K562 (cell line): ENCODE measurements at regions not wholly inside any gene's neighbourhood (a gene's known extent, or its start where the extent isn't known, plus 50 kb on each side); places are given as distances from the start of the nearest gene placed in this dataset.
A peak's percentile ranks its signal among the peaks of the same experiment; 100 is the strongest.
"Not testable (repeated sequence)": the region's sequence is repeated elsewhere in the genome, so short reads cannot be mapped to it uniquely, and the experiment has no call there.

ENCODE experiments used
- ATAC-seq: fragments of 200-7000 bp; cut with Tn5 transposase; 3 replicates; pipeline ENCODE4 v1.9.1; 2020; ENCODE audit warnings: moderate library complexity
- BruUV-seq: library from RNA; stranded (reverse); fragments of 400-500 nt; replicated peaks from 2 replicates; lab custom pipeline; 2021; lab: Mats Ljungman, UMichigan
- CTCF ChIA-PET: fragments of 300-600 bp; formaldehyde crosslinking; extraction: SDS; loops from one replicate; lab custom pipeline; 2021; ENCODE audit warnings: low intra/inter-chr PET ratio; lab: Yijun Ruan, JAX
- POLR2A ChIA-PET: fragments of 300-600, 350-650 bp; sonication (Branson Sonifier 250); formaldehyde crosslinking; extraction: SDS; loops from one replicate; lab custom pipeline; 2021; ENCODE audit warnings: antibody characterized with exemption, inconsistent platforms; lab: Yijun Ruan, JAX
- DNase-seq, 4 experiments: peaks; one replicate each; pipeline versions ENCODE4 v3.0.0 to v3.0.0-alpha.2; 2011 to 2018; ENCODE audit warnings: low spot score in 3 of 4, mixed read lengths in 3 of 4; ENCODE audit errors: extremely low read depth in 1 of 4
- FAIRE-seq: peaks from 2 replicates; lab custom pipeline; 2011; peaks lifted over from hg19 to GRCh38; lab: Jason Lieb, UNC
- H2AFZ ChIP-seq: 2 replicates; pipeline ENCODE4 v1.6.0; 2011; ENCODE audit warnings: low read depth, low read length, control low read depth, inconsistent platforms
- H3K27ac ChIP-seq: fragments of 200-600 bp; 3 replicates; pipeline ENCODE4 v1.8.0; 2011; ENCODE audit warnings: low read depth, mild to moderate bottlenecking, control low read depth, inconsistent platforms, low read length, moderate library complexity, mixed read lengths; ENCODE audit errors: extremely low read depth
- H3K27me3 ChIP-seq, 2 experiments: fragments of 300-600 bp in 1 of 2; 2 replicates in 1 of 2; 3 replicates in 1 of 2; pipeline versions ENCODE4 v1.6.0 to v1.8.0; 2011; ENCODE audit warnings: inconsistent platforms in 2 of 2, low read length in 2 of 2, mild to moderate bottlenecking in 1 of 2, mixed read lengths in 1 of 2, moderate library complexity in 1 of 2; ENCODE audit not compliant: control insufficient read depth in 2 of 2, insufficient read depth in 2 of 2
- H3K36me3 ChIP-seq: fragments of 300-600 bp; 3 replicates; pipeline ENCODE4 v1.8.0; 2011; ENCODE audit warnings: mild to moderate bottlenecking, low read length, inconsistent platforms; ENCODE audit not compliant: control insufficient read depth, insufficient read depth
- H3K4me1 ChIP-seq, 2 experiments: fragments of 200-600 bp in 1 of 2; replicated peaks in 1 of 2; 2 replicates in 1 of 2; 3 replicates in 1 of 2; pipeline versions ENCODE4 v1.5.1 to v1.8.0; 2011; ENCODE audit warnings: inconsistent platforms in 2 of 2, low read length in 2 of 2, mild to moderate bottlenecking in 1 of 2, mixed read lengths in 1 of 2, moderate library complexity in 1 of 2; ENCODE audit not compliant: control insufficient read depth in 2 of 2, insufficient read depth in 2 of 2
- H3K4me2 ChIP-seq: 2 replicates; pipeline ENCODE4 v1.6.1; 2011; ENCODE audit warnings: low read length, control low read depth, inconsistent platforms, mixed read lengths; ENCODE audit not compliant: insufficient read depth
- H3K4me3 ChIP-seq: fragments of 200-600 bp; sonication (generic), shearing (Covaris generic); 2 replicates; pipeline ENCODE4 v1.5.1; 2016; ENCODE audit warnings: control low read depth, inconsistent platforms
- H3K79me2 ChIP-seq: fragments of 200-600 bp; 3 replicates; pipeline ENCODE4 v1.8.0; 2011; ENCODE audit warnings: low read length, inconsistent platforms; ENCODE audit not compliant: control insufficient read depth, insufficient read depth
- H3K9ac ChIP-seq, 2 experiments: 2 replicates each; pipeline versions ENCODE4 v1.6.0 to v1.6.1; 2011; ENCODE audit warnings: low read depth in 2 of 2, low read length in 2 of 2, control low read depth in 1 of 2, inconsistent platforms in 1 of 2, mild to moderate bottlenecking in 1 of 2, mixed read lengths in 1 of 2; ENCODE audit not compliant: insufficient read depth in 1 of 2
- H3K9me1 ChIP-seq: one replicate; pipeline ENCODE4 v1.6.0; 2011; ENCODE audit warnings: inconsistent platforms, mild to moderate bottlenecking, low read length, moderate library complexity; ENCODE audit not compliant: control insufficient read depth, insufficient read depth
- H3K9me3 ChIP-seq: replicated peaks from 2 replicates; pipeline ENCODE4 v1.5.1; 2011; ENCODE audit warnings: low read depth, low read length, inconsistent platforms; ENCODE audit not compliant: control insufficient read depth, insufficient read depth
- H4K20me1 ChIP-seq: replicated peaks from 2 replicates; pipeline ENCODE4 v1.6.1; 2011; ENCODE audit warnings: low read length, inconsistent platforms, mixed read lengths; ENCODE audit not compliant: control insufficient read depth, insufficient read depth
- ATF1 ChIP-seq, 2 experiments: fragments of 450-650 bp in 1 of 2; IDR thresholded peaks; 2 replicates each; pipeline ENCODE4 v1.6.1; 2016; ENCODE audit warnings: missing compliant biosample characterization in 1 of 2, missing genetic modification characterization in 1 of 2
- CBFA2T2 ChIP-seq: fragments of 450-650 bp; conservative IDR thresholded peaks from 2 replicates; pipeline ENCODE4 v1.6.1; 2017; ENCODE audit warnings: mild to moderate bottlenecking
- CBFB ChIP-seq: sonication (generic); formaldehyde crosslinking; IDR thresholded peaks from 2 replicates; pipeline ENCODE4 v1.4.0; 2020; ENCODE audit warnings: mild to moderate bottlenecking, missing genetic modification reagents
- NFRKB ChIP-seq: fragments of 450-650 bp; IDR thresholded peaks from 2 replicates; pipeline ENCODE4 v1.6.1; 2016; ENCODE audit warnings: low read depth
- RBM25 ChIP-seq: fragments of 200-400 bp; formaldehyde crosslinking; IDR thresholded peaks from 2 replicates; pipeline ENCODE4 v1.6.1; 2018; ENCODE audit warnings: low read length, low read depth, moderate library complexity; ENCODE audit not compliant: severe bottlenecking
- WGBS: fragments of 100-300 bp; shearing (Covaris generic); methylation state at CpG from one replicate; pipeline ENCODE4 v1.1.6; 2016; ENCODE audit warnings: low coverage, mixed read lengths; ENCODE audit not compliant: insufficient coverage; ENCODE audit errors: missing lambda C conversion rate; 5-methylcytosine and 5-hydroxymethylcytosine counted together
- in situ Hi-C: fragments of 300-500 bp; cut with MboI; formaldehyde crosslinking; loops from 4 replicates; pipeline ENCODE4 v1.15.0; 2018; ENCODE audit warnings: inconsistent platforms, mixed read lengths
- intact Hi-C: fragments of 100-400 bp; cut with micrococcal nuclease; formaldehyde crosslinking; loops from 2 replicates; pipeline ENCODE4 v1.14.2; 2022
- TF ChIP-seq, protein P1 (sequence below): fragments of 250-450 bp; sonication (Bioruptor Pico); IDR thresholded peaks from 2 replicates; pipeline ENCODE4 v1.5.0; 2021; ENCODE audit warnings: mild to moderate bottlenecking, borderline replicate concordance

DNA sequence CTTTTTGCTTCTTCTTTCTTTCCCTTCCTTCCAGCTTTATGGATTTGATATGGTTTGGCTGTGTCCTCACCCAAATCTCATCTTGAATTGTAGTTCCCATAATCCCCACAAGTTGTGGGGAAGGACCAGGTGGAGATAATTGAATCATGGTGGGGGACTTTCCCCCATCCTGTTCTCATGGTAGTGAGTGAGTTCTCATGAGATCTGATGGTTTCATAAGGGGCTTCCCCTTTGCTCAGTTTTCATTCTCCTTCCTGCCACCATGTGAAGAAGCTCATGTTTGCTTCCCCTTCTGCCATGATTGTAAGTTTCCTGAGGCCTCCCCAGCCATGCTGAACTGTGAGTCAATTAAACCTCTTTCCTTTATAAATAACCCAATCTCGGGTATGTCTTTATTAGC lies 178.3 kb upstream of the GLRA1 start:
- 0% methylated on average over 1 of the region's 1 CpG for WGBS
- in situ Hi-C loops, H3K9me3 ChIP-seq, ATAC-seq, FAIRE-seq, H3K9me1 ChIP-seq, H3K9ac ChIP-seq, H4K20me1 ChIP-seq, H3K4me3 ChIP-seq, BruUV-seq, DNase-seq, H3K27ac ChIP-seq, intact Hi-C loops, H3K4me1 ChIP-seq, H3K79me2 ChIP-seq, H3K36me3 ChIP-seq, H3K4me2 ChIP-seq, H2AFZ ChIP-seq, H3K27me3 ChIP-seq, CTCF ChIA-PET: not testable (repeated sequence)
- POLR2A ChIA-PET: interaction anchor here (1.1 kb wide), 1 partner anchor 8 kb away, joined by 3 read pairs; no protein-coding TSS in a partner anchor

DNA sequence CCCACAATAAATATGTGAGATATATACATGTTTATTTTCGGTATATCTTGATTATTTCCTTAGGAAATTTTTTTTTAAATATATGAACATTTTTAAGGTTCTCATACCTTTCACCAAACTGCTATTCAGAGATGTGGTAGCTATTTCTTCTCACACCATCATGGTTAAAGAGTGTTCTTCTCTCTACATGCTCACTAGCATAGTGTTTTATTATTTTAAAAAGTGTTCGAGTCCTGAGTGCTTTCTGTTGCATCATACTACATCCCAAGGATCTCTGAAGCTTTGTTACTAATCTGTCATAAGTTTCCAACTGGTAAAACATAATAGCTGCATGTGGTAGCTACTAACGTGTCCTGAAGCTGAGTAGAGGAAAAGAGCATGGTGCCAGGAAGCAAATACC lies 177.4 kb upstream of the GLRA1 start:
- H2AFZ ChIP-seq: no peak overlapping the region
- H3K79me2 ChIP-seq: no peaks in the 10 kb centered on the region
- no peak overlapping the region for H3K27ac ChIP-seq
- TF ChIP-seq CBFA2T2 (no peak), ATF1 (CRISPR knock-in tag; IDR thresholded peaks at IDR 0.05) (no peak), ATF1 (tag; IDR thresholded peaks at IDR 0.05) (no peak), CBFB (CRISPR knock-in tag) (no peak), RBM25 (peak; percentile 93), NFRKB (no peak)
- TF ChIP-seq, protein P1, sequence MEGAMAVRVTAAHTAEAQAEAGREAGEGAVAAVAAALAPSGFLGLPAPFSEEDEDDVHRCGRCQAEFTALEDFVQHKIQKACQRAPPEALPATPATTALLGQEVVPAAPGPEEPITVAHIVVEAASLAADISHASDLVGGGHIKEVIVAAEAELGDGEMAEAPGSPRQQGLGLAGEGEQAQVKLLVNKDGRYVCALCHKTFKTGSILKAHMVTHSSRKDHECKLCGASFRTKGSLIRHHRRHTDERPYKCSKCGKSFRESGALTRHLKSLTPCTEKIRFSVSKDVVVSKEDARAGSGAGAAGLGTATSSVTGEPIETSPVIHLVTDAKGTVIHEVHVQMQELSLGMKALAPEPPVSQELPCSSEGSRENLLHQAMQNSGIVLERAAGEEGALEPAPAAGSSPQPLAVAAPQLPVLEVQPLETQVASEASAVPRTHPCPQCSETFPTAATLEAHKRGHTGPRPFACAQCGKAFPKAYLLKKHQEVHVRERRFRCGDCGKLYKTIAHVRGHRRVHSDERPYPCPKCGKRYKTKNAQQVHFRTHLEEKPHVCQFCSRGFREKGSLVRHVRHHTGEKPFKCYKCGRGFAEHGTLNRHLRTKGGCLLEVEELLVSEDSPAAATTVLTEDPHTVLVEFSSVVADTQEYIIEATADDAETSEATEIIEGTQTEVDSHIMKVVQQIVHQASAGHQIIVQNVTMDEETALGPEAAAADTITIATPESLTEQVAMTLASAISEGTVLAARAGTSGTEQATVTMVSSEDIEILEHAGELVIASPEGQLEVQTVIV (CRISPR knock-in tag): no peak
- H3K9me1 ChIP-seq: no peaks in the 10 kb centered on the region
- no peak overlapping the region for H3K4me2 ChIP-seq
- intact Hi-C loops: no loop called here
- H3K9ac ChIP-seq: no peak overlapping the region
- ATAC-seq (no peak), FAIRE-seq (no peak), DNase-seq (no peak)
- H4K20me1 ChIP-seq: no peaks in the 10 kb centered on the region
- POLR2A ChIA-PET: no interaction called here
- H3K4me1 ChIP-seq: no peaks in the 10 kb centered on the region
- BruUV-seq: no TSS peak
- 5% methylated on average over 3 of the region's 3 CpGs for WGBS
- H3K9me3 ChIP-seq: no peaks in the 10 kb centered on the region
- H3K27me3 ChIP-seq: no peaks in the 10 kb centered on the region
- no peak overlapping the region for H3K4me3 ChIP-seq
- CTCF ChIA-PET: no interaction called here
- in situ Hi-C loops: no loop called here
- no peaks in the 10 kb centered on the region for H3K36me3 ChIP-seq
